SK-N-MC (cell line): ENCODE measurements at regions not wholly inside any gene's neighbourhood (a gene's known extent, or its start where the extent isn't known, plus 50 kb on each side); places are given as distances from the start of the nearest gene placed in this dataset.

Source experiments
- EZH2 ChIP-seq: fragments of 200-600 bp; sonication (generic); IDR thresholded peaks from one replicate; pipeline ENCODE4 v1.6.1; 2017; ENCODE audit warnings: antibody characterized with exemption
- FOXP2 ChIP-seq: optimal IDR thresholded peaks from 2 replicates; pipeline ENCODE3; 2011; ENCODE audit warnings: mild to moderate bottlenecking, moderate library complexity; ENCODE audit not compliant: insufficient read depth; ENCODE audit errors: extremely low read length, control extremely low read depth
- POLR2AphosphoS5 ChIP-seq: IDR thresholded peaks from 2 replicates; pipeline ENCODE4 v1.6.1; 2012; ENCODE audit warnings: mild to moderate bottlenecking, low read depth, low read length, borderline replicate concordance

DNA sequence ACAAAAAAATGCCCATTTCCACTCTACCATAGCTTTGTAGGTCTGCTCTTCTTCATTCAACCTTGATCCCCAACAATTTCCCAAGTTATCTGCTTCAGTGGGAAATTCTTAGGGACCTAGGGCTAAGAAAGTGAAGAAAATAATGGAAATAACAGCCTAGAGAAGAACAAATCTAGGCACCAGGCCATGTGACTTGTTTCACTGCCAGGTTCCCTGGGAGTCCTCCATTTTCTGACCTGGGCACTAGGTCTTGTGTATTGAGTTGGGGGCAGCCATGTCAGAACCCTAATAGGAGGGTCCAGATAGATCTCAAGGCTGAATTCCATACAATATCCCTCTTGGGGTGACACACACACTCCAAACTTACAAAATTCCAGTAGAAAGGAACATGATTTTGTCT lies 194.6 kb upstream of the STK26 start:
- no peak for TF ChIP-seq POLR2AphosphoS5
- no peak for TF ChIP-seq EZH2
- no peak for TF ChIP-seq FOXP2
